Fibroblast of skin of scalp (primary cell): ENCODE measurements at regions not wholly inside any gene's neighbourhood (a gene's known extent, or its start where the extent isn't known, plus 50 kb on each side); places are given as distances from the start of the nearest gene placed in this dataset.

Experiments
- DNase-seq: peaks from one replicate; pipeline ENCODE4 v3.0.0-alpha.2; 2013

- DNase-seq: no peak
Observed at GRCh38 chr10:89153971-89154370, 53.1 kb downstream of the CH25H start.

GRCh38 chr10:89153116-89153515 is 54.0 kb downstream of the CH25H start:
- peak; percentile 38 for DNase-seq

GRCh38 chr10:89151857-89152256 is 55.3 kb downstream of the CH25H start:
- peak; percentile 87 for DNase-seq

GRCh38 chr10:89148061-89148460 is 59.1 kb downstream of the CH25H start:
- no peak for DNase-seq

GRCh38 chr10:89147256-89147655 is 59.9 kb downstream of the CH25H start:
- peak; percentile 88 for DNase-seq

- no peak for DNase-seq
Observed at GRCh38 chr10:89144836-89145235, 62.3 kb downstream of the CH25H start.

- no peak for DNase-seq
Observed at GRCh38 chr10:89142590-89142989, 64.5 kb downstream of the CH25H start.

GRCh38 chr10:89138755-89139490 is 68.2 kb downstream of the CH25H start:
- peak; percentile 31 for DNase-seq

GRCh38 chr10:89134963-89135362 is 72.2 kb downstream of the CH25H start:
- no peak for DNase-seq

GRCh38 chr10:89129911-89130310 is 77.2 kb downstream of the CH25H start:
- DNase-seq: peak; percentile 94

- DNase-seq: no peak
Observed at GRCh38 chr10:89122433-89123051, 84.6 kb downstream of the CH25H start.

- DNase-seq: no peak
Observed at GRCh38 chr10:89121764-89122020, 85.4 kb downstream of the CH25H start.

GRCh38 chr10:89120931-89121763 is 86.0 kb downstream of the CH25H start:
- DNase-seq: peak; percentile 76

- no peak for DNase-seq
Observed at GRCh38 chr10:89119651-89120050, 87.5 kb downstream of the CH25H start.

- peak; percentile 74 for DNase-seq
Observed at GRCh38 chr10:89118091-89118490, 89.0 kb downstream of the CH25H start.

- DNase-seq: peak; percentile 95
Observed at GRCh38 chr10:89115876-89116627, 91.1 kb downstream of the CH25H start.

- peak; percentile 68 for DNase-seq
Observed at GRCh38 chr10:89114846-89115625, 92.1 kb downstream of the CH25H start.

- no peak for DNase-seq
Observed at GRCh38 chr10:89102735-89103134, 104.4 kb downstream of the CH25H start.

GRCh38 chr10:89101943-89102342 is 105.2 kb downstream of the CH25H start:
- DNase-seq: no peak

- peak; percentile 37 for DNase-seq
Observed at GRCh38 chr10:89100680-89101079, 106.4 kb downstream of the CH25H start.

GRCh38 chr10:89097226-89097625 is 106.6 kb downstream of the FAS start:
- peak; percentile 56 for DNase-seq
